OCI-LY7 (cell line): ENCODE measurements at regions not wholly inside any gene's neighbourhood (a gene's known extent, or its start where the extent isn't known, plus 50 kb on each side); places are given as distances from the start of the nearest gene placed in this dataset.

Source experiments
- BruUV-seq: library from RNA; stranded (reverse); fragments of 400-500 nt; replicated peaks from 2 replicates; lab custom pipeline; 2021; lab: Mats Ljungman, UMichigan
- CTCF ChIA-PET: fragments of 300-600 bp; sonication (Branson Sonifier 250); formaldehyde crosslinking; loops from one replicate; lab custom pipeline; 2022; ENCODE audit warnings: antibody characterized with exemption; ENCODE audit not compliant: unreplicated experiment; lab: Charles Lee
- POLR2A ChIA-PET: fragments of 300-600 bp; sonication (Branson Sonifier 250); formaldehyde crosslinking; loops from one replicate; lab custom pipeline; 2022; ENCODE audit warnings: antibody characterized with exemption; lab: Charles Lee
- DNase-seq: peaks from one replicate; pipeline ENCODE4 v3.0.0-alpha.2; 2015; ENCODE audit warnings: low spot score
- H2AFZ ChIP-seq: fragments of 200-600 bp; sonication (generic), shearing (Covaris generic); 2 replicates; pipeline ENCODE4 v1.6.1; 2014; ENCODE audit warnings: mild to moderate bottlenecking, antibody characterized with exemption, low read length, moderate library complexity
- H3K27ac ChIP-seq: fragments of 200-600 bp; sonication (generic); 2 replicates; pipeline ENCODE4 v1.5.1; 2014; ENCODE audit warnings: mixed run types, low read depth, mild to moderate bottlenecking, moderate library complexity, low read length, inconsistent platforms; ENCODE audit not compliant: poor library complexity, severe bottlenecking
- H3K36me3 ChIP-seq: fragments of 200-600 bp; sonication (generic); 2 replicates; pipeline ENCODE4 v1.6.1; 2014; ENCODE audit warnings: mild to moderate bottlenecking, antibody characterized with exemption, low read length, moderate library complexity, mixed read lengths; ENCODE audit not compliant: insufficient read depth
- H3K4me1 ChIP-seq: fragments of 200-600 bp; sonication (generic); 2 replicates; pipeline ENCODE4 v1.5.1; 2014; ENCODE audit warnings: mild to moderate bottlenecking, low read length; ENCODE audit not compliant: insufficient read depth, poor library complexity, severe bottlenecking
- H3K4me2 ChIP-seq: fragments of 200-600 bp; sonication (generic); 2 replicates; pipeline ENCODE4 v1.6.1; 2014; ENCODE audit warnings: mild to moderate bottlenecking, low read length
- H3K4me3 ChIP-seq: fragments of 200-600 bp; sonication (generic); 2 replicates; pipeline ENCODE4 v1.5.1; 2014; ENCODE audit warnings: mild to moderate bottlenecking, low read depth, low read length; ENCODE audit not compliant: poor library complexity, severe bottlenecking
- H3K79me2 ChIP-seq: fragments of 200-600 bp; sonication (generic); 2 replicates; pipeline ENCODE4 v1.6.1; 2016; ENCODE audit warnings: low read depth, mild to moderate bottlenecking, low read length, moderate library complexity, mixed read lengths; ENCODE audit not compliant: insufficient read depth
- H3K9me2 ChIP-seq: fragments of 200-600 bp; sonication (generic); 2 replicates; pipeline ENCODE4 v1.6.1; 2016; ENCODE audit warnings: mild to moderate bottlenecking, low read length, mixed read lengths; ENCODE audit not compliant: insufficient read depth
- H3K9me3 ChIP-seq: fragments of 200-600 bp; sonication (generic); 2 replicates; pipeline ENCODE4 v1.6.1; 2014; ENCODE audit warnings: mild to moderate bottlenecking, mixed run types, low read length, mixed read lengths
- H4K20me1 ChIP-seq: fragments of 200-600 bp; sonication (generic); 2 replicates; pipeline ENCODE4 v1.6.1; 2014; ENCODE audit warnings: mild to moderate bottlenecking, antibody characterized with exemption, low read length, moderate library complexity, mixed read lengths; ENCODE audit not compliant: insufficient read depth
- CTCF ChIP-seq: fragments of 200-600 bp; sonication (generic); conservative IDR thresholded peaks from 2 replicates; pipeline ENCODE4 v1.5.1; 2014; ENCODE audit warnings: mild to moderate bottlenecking, antibody characterized with exemption, low read length, moderate library complexity, mixed read lengths
- EZH2phosphoT487 ChIP-seq: fragments of 200-600 bp; sonication (generic); IDR thresholded peaks from 2 replicates; pipeline ENCODE4 v1.6.1; 2018; ENCODE audit warnings: low read depth, borderline replicate concordance, mild to moderate bottlenecking, mixed run types, antibody characterized with exemption, low read length, moderate library complexity, mixed read lengths
- intact Hi-C: fragments of 100-400 bp; cut with micrococcal nuclease; formaldehyde crosslinking; loops from one replicate; pipeline ENCODE4 v1.10.0; 2022; ENCODE audit not compliant: unreplicated experiment

- no peak overlapping the region for H3K4me3 ChIP-seq
- TF ChIP-seq CTCF (no peak), EZH2phosphoT487 (no peak)
- ChIA-PET POLR2A (interaction anchor here (0.6 to 1.0 kb wide), 3 partner anchors 10 to 880 kb away, joined by 3 to 4 read pairs (median 3); no protein-coding TSS in a partner anchor), CTCF (interaction anchor here (1.1 kb wide), 1 partner anchor 16 kb away, joined by 5 read pairs; no protein-coding TSS in a partner anchor)
- no peaks in the 10 kb centered on the region for H3K36me3 ChIP-seq
- no peak for DNase-seq
- intact Hi-C loops = no loop called here
- H3K27ac ChIP-seq = no peak overlapping the region
- H2AFZ ChIP-seq = no peak overlapping the region
- no peaks in the 10 kb centered on the region for H3K9me3 ChIP-seq
- H4K20me1 ChIP-seq = no peaks in the 10 kb centered on the region
- no peak overlapping the region for H3K4me2 ChIP-seq
- no TSS peak for BruUV-seq
- no peaks in the 10 kb centered on the region for H3K79me2 ChIP-seq
- H3K4me1 ChIP-seq = no peaks in the 10 kb centered on the region
- H3K9me2 ChIP-seq = no peaks in the 10 kb centered on the region
Measured at GRCh38 chr2:8324164-8324856, 357.5 kb upstream of the ID2 start.

GRCh38 chr2:8324901-8325300 is 357.0 kb upstream of the ID2 start:
- Histone ChIP-seq H3K4me3 (no peak overlapping the region), H3K9me3 (no peaks in the 10 kb centered on the region), H3K79me2 (no peaks in the 10 kb centered on the region), H3K4me1 (no peaks in the 10 kb centered on the region), H3K9me2 (no peaks in the 10 kb centered on the region), H3K36me3 (no peaks in the 10 kb centered on the region), H3K27ac (no peak overlapping the region), H2AFZ (no peak overlapping the region), H3K4me2 (no peak overlapping the region), H4K20me1 (no peaks in the 10 kb centered on the region)
- intact Hi-C loops = no loop called here
- no peak for TF ChIP-seq CTCF
- TF ChIP-seq EZH2phosphoT487 = no peak
- no peak for DNase-seq
- BruUV-seq = no TSS peak
- CTCF ChIA-PET = interaction anchor here (1.1 to 1.5 kb wide), 2 partner anchors 10 to 16 kb away, joined by 4 to 5 read pairs; no protein-coding TSS in a partner anchor
- POLR2A ChIA-PET = interaction anchor here (0.6 to 1.3 kb wide), 5 partner anchors 10 to 881 kb away, joined by 3 to 4 read pairs (median 3); no protein-coding TSS in a partner anchor
